AG04449 (cell line): ENCODE measurements at regions not wholly inside any gene's neighbourhood (a gene's known extent, or its start where the extent isn't known, plus 50 kb on each side); places are given as distances from the start of the nearest gene placed in this dataset.

Source experiments
- CTCF ChIA-PET: fragments of 350-600 bp; formaldehyde crosslinking; extraction: SDS; loops from one replicate; lab custom pipeline; 2021; ENCODE audit warnings: antibody characterized with exemption; lab: Yijun Ruan, JAX
- POLR2A ChIA-PET: fragments of 400-600, 350-600 bp; formaldehyde crosslinking; extraction: SDS; loops from one replicate; lab custom pipeline; 2020; ENCODE audit warnings: antibody characterized with exemption, inconsistent platforms; lab: Yijun Ruan, JAX
- DNase-seq: peaks from one replicate; pipeline ENCODE4 v3.0.0-alpha.2; 2010; ENCODE audit warnings: low read depth, low spot score
- H3K4me3 ChIP-seq: 2 replicates; pipeline ENCODE4 v1.5.1; 2011; ENCODE audit warnings: low read depth, mild to moderate bottlenecking, control low read depth, low read length
- TF ChIP-seq, protein P1 (sequence below): IDR thresholded peaks from one replicate; pipeline ENCODE4 v1.5.1; 2011; ENCODE audit warnings: mild to moderate bottlenecking, moderate library complexity, low read length, control low read depth, inconsistent platforms; ENCODE audit not compliant: insufficient read depth; ENCODE audit errors: missing control alignments

GRCh38 chr3:103372031-103372430 is 937.2 kb downstream of the ZPLD1 start:
- CTCF ChIA-PET, result no interaction called here
- no peak overlapping the region for H3K4me3 ChIP-seq
- POLR2A ChIA-PET, result no interaction called here
- no peak for DNase-seq
- TF ChIP-seq, protein P1, sequence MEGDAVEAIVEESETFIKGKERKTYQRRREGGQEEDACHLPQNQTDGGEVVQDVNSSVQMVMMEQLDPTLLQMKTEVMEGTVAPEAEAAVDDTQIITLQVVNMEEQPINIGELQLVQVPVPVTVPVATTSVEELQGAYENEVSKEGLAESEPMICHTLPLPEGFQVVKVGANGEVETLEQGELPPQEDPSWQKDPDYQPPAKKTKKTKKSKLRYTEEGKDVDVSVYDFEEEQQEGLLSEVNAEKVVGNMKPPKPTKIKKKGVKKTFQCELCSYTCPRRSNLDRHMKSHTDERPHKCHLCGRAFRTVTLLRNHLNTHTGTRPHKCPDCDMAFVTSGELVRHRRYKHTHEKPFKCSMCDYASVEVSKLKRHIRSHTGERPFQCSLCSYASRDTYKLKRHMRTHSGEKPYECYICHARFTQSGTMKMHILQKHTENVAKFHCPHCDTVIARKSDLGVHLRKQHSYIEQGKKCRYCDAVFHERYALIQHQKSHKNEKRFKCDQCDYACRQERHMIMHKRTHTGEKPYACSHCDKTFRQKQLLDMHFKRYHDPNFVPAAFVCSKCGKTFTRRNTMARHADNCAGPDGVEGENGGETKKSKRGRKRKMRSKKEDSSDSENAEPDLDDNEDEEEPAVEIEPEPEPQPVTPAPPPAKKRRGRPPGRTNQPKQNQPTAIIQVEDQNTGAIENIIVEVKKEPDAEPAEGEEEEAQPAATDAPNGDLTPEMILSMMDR, result no peak

- DNase-seq, result no peak
- CTCF ChIA-PET, result no interaction called here
- POLR2A ChIA-PET, result no interaction called here
- H3K4me3 ChIP-seq, result no peak overlapping the region
- TF ChIP-seq, protein P1, result no peak
Observed at GRCh38 chr3:103380391-103380790, 945.6 kb downstream of the ZPLD1 start.

DNA sequence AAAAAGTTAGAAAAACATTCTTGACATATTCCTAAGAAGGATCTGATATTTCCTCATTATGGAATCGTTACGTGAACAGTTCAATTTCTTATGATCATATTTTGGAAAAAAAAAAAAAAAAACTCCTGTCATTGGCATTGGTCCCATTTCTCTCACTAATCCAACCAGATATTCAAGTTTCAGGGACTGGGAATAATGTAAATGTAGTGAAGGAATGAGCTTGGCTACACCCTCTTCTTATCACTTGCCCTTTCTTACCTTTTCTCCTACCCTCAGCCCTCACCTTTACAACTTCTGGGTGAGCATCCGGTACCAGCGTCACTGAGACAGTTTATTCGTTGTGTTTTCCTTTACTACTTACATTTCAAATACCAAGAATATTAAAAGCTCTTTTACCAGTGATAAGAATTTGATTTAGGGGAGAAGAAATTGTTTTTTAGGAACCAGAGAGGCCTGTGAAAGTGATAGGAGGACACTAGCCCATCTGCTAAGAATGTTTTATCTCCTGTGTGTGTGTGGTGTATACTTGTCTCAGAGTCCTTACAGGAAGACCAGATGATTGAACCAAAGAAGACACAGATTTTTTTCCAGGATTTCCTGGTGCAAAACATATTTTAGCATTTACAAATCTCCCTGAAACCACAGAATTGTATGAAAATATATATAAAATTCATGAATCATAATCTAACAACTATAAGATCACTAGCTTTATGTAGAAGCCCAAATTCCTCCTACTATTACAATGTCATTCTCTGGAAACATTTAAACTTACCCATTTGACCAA is 946.7 kb downstream of the ZPLD1 start:
- POLR2A ChIA-PET, result no interaction called here
- DNase-seq, result no peak
- no peak overlapping the region for H3K4me3 ChIP-seq
- CTCF ChIA-PET, result no interaction called here
- TF ChIP-seq, protein P1, result no peak

DNA sequence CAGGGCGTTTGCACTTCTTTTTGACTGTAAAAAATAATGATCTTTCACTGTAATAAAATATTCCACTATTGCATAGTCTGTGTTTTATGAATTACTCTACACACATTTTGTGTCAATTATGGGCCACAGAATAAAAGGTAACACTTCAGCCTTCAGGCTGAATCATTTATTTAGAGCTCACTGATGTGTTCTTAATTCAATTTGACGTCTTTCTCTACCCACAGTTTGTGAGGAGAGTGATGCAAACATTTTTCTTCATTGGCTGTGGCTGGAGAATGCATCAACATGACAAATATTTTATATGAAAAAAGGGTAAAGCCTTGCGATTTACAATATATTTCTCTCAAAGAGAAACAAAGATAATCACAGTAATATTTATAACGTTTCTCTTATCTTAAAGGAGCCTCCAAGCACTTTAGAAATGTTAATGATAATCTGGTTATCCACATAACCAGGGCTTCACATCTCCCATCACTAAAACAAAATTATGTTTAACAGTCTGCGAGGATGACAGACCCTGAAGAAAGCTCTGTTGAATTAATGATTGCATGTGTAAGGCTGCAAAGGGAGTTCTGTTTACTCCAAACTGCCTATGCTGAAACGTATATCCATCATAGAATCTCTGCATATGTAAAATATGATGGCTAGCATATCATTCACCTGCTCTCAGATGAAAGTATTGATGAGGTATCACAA is 951.3 kb downstream of the ZPLD1 start:
- POLR2A ChIA-PET, result no interaction called here
- CTCF ChIA-PET, result no interaction called here
- no peak overlapping the region for H3K4me3 ChIP-seq
- TF ChIP-seq, protein P1, result no peak
- DNase-seq, result no peak

DNA sequence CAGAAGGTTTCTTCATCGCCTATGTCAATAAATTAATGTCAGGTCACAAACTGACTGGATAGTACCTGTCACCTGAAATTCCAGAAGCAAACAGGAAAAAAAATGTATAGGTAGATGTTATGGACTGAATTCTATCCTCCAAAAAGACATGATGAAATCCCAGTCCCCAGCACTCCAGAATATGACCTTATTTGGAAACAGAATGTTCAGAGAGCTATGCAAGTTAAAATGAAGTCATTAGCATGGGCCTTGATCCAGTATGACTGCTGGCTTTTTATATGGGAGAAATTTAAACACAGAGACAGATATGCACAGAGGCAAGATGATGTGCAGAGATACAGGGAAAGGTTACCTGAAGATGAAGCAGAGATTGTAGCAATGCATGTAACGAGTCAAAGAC is 953.4 kb downstream of the ZPLD1 start:
- TF ChIP-seq, protein P1, result no peak
- peak; percentile 42 for DNase-seq
- ChIA-PET POLR2A (no interaction called here), CTCF (no interaction called here)
- H3K4me3 ChIP-seq, result no peak overlapping the region

DNA sequence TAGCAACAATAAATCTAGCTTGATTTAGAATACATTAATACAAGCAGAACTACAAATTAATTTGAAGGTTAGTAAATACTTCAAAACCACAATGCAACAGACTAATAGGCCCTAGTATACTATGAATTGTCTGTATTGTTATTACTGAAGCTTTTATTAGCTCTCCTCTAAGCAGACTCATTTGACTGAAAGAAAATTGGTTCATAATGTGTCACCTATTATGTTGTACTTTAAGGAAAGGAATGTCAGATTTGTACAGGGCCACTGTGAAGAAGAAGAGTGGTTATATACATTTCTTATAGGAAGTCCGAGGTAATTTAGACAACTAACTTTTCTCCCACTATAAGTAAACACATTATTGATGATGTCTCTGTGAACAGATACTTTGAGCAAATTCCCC is 954.5 kb downstream of the ZPLD1 start:
- ChIA-PET POLR2A (no interaction called here), CTCF (interaction anchor here (1.2 kb wide), 1 partner anchor 95 kb away, joined by 4 read pairs; no protein-coding TSS in a partner anchor)
- DNase-seq, result no peak
- TF ChIP-seq, protein P1, result no peak
- H3K4me3 ChIP-seq, result no peak overlapping the region
